Prostate gland (tissue), 2 donors: ENCODE measurements at regions not wholly inside any gene's neighbourhood (a gene's known extent, or its start where the extent isn't known, plus 50 kb on each side); places are given as distances from the start of the nearest gene placed in this dataset.

Source experiments
- POLR2A ChIP-seq: fragments of 450-650 bp; IDR thresholded peaks from one replicate; pipeline ENCODE4 v1.6.1; 2016; ENCODE audit warnings: antibody characterized with exemption, mild to moderate bottlenecking
- TF ChIP-seq, protein P1 (sequence below), 4 experiments: fragments of 200-600 bp in 2 of 4; fragments of 450-650 bp in 2 of 4; sonication (generic) in 2 of 4; IDR thresholded peaks; 1 replicate in 3 of 4; 2 replicates in 1 of 4; pipeline ENCODE4 v1.5.1; 2016 to 2019; ENCODE audit warnings: antibody characterized with exemption in 4 of 4, mild to moderate bottlenecking in 2 of 4, moderate library complexity in 2 of 4

DNA sequence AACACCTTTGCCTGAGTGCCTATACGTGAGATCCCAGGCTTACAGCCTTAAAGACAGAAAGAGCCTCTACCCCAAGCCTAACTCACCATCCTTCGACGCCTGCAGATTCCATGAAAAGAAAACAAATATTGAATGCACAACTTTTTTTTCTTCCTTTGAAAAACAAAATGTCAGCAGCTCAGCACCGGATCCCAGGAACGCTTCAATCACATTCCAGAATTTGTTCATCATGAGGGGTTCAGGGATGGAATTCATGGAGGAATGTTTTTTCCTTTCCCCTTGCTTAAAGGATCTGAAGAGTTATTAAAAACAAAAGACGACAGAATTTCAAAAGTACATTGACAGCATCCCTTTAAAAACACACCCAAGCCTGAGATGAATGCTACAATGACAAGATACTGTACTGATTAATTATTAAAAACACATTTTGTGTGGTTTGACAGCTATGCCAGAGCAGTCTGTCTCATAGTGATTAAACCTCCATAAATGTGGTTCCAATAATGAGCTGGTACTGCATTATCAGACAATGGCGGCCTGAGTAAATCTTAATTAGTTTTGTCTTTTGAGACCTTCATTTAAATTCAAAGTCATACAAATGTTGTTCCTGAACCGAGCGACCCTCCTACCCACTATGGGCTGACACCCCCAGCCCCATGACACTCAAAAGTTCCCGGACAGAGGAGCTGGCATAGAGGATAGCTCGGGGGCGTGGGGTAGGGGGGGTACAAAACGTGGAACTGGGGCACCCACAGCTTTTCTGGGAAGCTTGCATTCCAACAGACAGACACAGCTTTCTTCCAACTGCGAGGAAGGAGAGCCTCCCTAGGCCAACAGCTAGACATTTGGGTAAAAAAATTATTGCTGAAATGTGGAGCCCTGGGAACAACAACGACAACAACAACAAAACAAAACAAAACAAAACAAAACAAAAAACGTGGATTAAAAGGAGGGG, 227.5 kb downstream of the TTC32 start:
- TF ChIP-seq, protein P1, sequence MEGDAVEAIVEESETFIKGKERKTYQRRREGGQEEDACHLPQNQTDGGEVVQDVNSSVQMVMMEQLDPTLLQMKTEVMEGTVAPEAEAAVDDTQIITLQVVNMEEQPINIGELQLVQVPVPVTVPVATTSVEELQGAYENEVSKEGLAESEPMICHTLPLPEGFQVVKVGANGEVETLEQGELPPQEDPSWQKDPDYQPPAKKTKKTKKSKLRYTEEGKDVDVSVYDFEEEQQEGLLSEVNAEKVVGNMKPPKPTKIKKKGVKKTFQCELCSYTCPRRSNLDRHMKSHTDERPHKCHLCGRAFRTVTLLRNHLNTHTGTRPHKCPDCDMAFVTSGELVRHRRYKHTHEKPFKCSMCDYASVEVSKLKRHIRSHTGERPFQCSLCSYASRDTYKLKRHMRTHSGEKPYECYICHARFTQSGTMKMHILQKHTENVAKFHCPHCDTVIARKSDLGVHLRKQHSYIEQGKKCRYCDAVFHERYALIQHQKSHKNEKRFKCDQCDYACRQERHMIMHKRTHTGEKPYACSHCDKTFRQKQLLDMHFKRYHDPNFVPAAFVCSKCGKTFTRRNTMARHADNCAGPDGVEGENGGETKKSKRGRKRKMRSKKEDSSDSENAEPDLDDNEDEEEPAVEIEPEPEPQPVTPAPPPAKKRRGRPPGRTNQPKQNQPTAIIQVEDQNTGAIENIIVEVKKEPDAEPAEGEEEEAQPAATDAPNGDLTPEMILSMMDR (IDR thresholded peaks at IDR 0.05): no peak
- no peak for TF ChIP-seq POLR2A
